ENCODE measurements at regions not wholly inside any gene's neighbourhood (a gene's known extent, or its start where the extent isn't known, plus 50 kb on each side); places are given as distances from the start of the nearest gene placed in this dataset.

GRCh38 chr13:54183728-54184127 is 1155.1 kb downstream of the OLFM4 start:
- no peaks in the 10 kb centered on the region for H4K20me1 ChIP-seq (ENCODE audit: insufficient read depth, low read length)
- no peaks in the 10 kb centered on the region for H3K27me3 ChIP-seq (ENCODE audit: insufficient read depth, low read length)
- Mint-ChIP-seq H3K27me3 (ENCODE audit: low read depth, unreplicated experiment) (no peaks in the 10 kb centered on the region), H3K4me1 (ENCODE audit: low read depth, unreplicated experiment) (no peaks in the 10 kb centered on the region), H3K27ac (ENCODE audit: unreplicated experiment) (no peak overlapping the region), H3K4me3 (ENCODE audit: unreplicated experiment) (no peak overlapping the region), H3K9me3 (ENCODE audit: unreplicated experiment) (no peaks in the 10 kb centered on the region), H3K36me3 (ENCODE audit: low read depth, unreplicated experiment) (no peaks in the 10 kb centered on the region)
- H3K27ac ChIP-seq (ENCODE audit: low read depth, low read length), result no peak overlapping the region
- DNase-seq (ENCODE audit: low read depth) (no peak), FAIRE-seq (no peak)
- H3K4me2 ChIP-seq (ENCODE audit: low read length), result no peak overlapping the region
- no peaks in the 10 kb centered on the region for H3K36me3 ChIP-seq (ENCODE audit: insufficient read depth, low read length)
- peak overlapping the region; percentile 4 for H2AFZ ChIP-seq (ENCODE audit: low read depth, low read length)
- H3K79me2 ChIP-seq (ENCODE audit: insufficient read depth, low read length), result no peaks in the 10 kb centered on the region
- no peaks in the 10 kb centered on the region for H3K4me1 ChIP-seq (ENCODE audit: insufficient read depth, low read length)
- H3K4me3 ChIP-seq (ENCODE audit: insufficient read depth, low read depth, low read length), result no peak overlapping the region
- no peaks in the 10 kb centered on the region for H3K9me3 ChIP-seq (ENCODE audit: insufficient read depth, low read depth, low read length)
- H3K9ac ChIP-seq (ENCODE audit: low read length), result no peak overlapping the region
- TF ChIP-seq EZH2 (IDR thresholded peaks at IDR 0.05; ENCODE audit: insufficient read depth, low read length) (no peak), CTCF (IDR thresholded peaks at IDR 0.05; ENCODE audit: insufficient read depth, low read depth, low read length) (no peak)

- Histone ChIP-seq H3K9me3 (ENCODE audit: insufficient read depth, low read depth, low read length) (no peaks in the 10 kb centered on the region), H3K4me3 (ENCODE audit: insufficient read depth, low read depth, low read length) (no peak overlapping the region), H3K4me1 (ENCODE audit: insufficient read depth, low read length) (no peaks in the 10 kb centered on the region), H3K27me3 (ENCODE audit: insufficient read depth, low read length) (no peaks in the 10 kb centered on the region), H4K20me1 (ENCODE audit: insufficient read depth, low read length) (no peaks in the 10 kb centered on the region), H3K27ac (ENCODE audit: low read depth, low read length) (no peak overlapping the region), H2AFZ (ENCODE audit: low read depth, low read length) (no peak overlapping the region), H3K36me3 (ENCODE audit: insufficient read depth, low read length) (no peaks in the 10 kb centered on the region), H3K9ac (ENCODE audit: low read length) (no peak overlapping the region), H3K4me2 (ENCODE audit: low read length) (no peak overlapping the region), H3K79me2 (ENCODE audit: insufficient read depth, low read length) (no peaks in the 10 kb centered on the region)
- no peak for FAIRE-seq
- Mint-ChIP-seq H3K4me1 (ENCODE audit: low read depth, unreplicated experiment) (peaks cover 3% of the 10 kb centered on the region), H3K36me3 (ENCODE audit: low read depth, unreplicated experiment) (no peaks in the 10 kb centered on the region), H3K27me3 (ENCODE audit: low read depth, unreplicated experiment) (no peaks in the 10 kb centered on the region), H3K4me3 (ENCODE audit: unreplicated experiment) (no peak overlapping the region), H3K27ac (ENCODE audit: unreplicated experiment) (no peak overlapping the region), H3K9me3 (ENCODE audit: unreplicated experiment) (no peaks in the 10 kb centered on the region)
- no peak for TF ChIP-seq EZH2 (IDR thresholded peaks at IDR 0.05; ENCODE audit: insufficient read depth, low read length)
- no peak for TF ChIP-seq CTCF (IDR thresholded peaks at IDR 0.05; ENCODE audit: insufficient read depth, low read depth, low read length)
- DNase-seq (ENCODE audit: low read depth), result no peak
These were observed 1156.0 kb downstream of the OLFM4 start for GRCh38 chr13:54184576-54184975.

GRCh38 chr13:54185101-54185500 is 1156.5 kb downstream of the OLFM4 start:
- H3K4me3 Mint-ChIP-seq (ENCODE audit: unreplicated experiment), result no peak overlapping the region
- FAIRE-seq (no peak), DNase-seq (ENCODE audit: low read depth) (no peak)
- H4K20me1 ChIP-seq (ENCODE audit: insufficient read depth, low read length), result no peaks in the 10 kb centered on the region
- no peaks in the 10 kb centered on the region for H3K27me3 Mint-ChIP-seq (ENCODE audit: low read depth, unreplicated experiment)
- no peaks in the 10 kb centered on the region for H3K36me3 Mint-ChIP-seq (ENCODE audit: low read depth, unreplicated experiment)
- peaks cover 2% of the 10 kb centered on the region for H3K9me3 ChIP-seq (ENCODE audit: insufficient read depth, low read depth, low read length)
- no peak overlapping the region for H3K4me2 ChIP-seq (ENCODE audit: low read length)
- no peaks in the 10 kb centered on the region for H3K27me3 ChIP-seq (ENCODE audit: insufficient read depth, low read length)
- no peaks in the 10 kb centered on the region for H3K4me1 ChIP-seq (ENCODE audit: insufficient read depth, low read length)
- H3K27ac ChIP-seq (ENCODE audit: low read depth, low read length), result no peak overlapping the region
- H3K4me3 ChIP-seq (ENCODE audit: insufficient read depth, low read depth, low read length), result no peak overlapping the region
- peaks cover 3% of the 10 kb centered on the region for H3K4me1 Mint-ChIP-seq (ENCODE audit: low read depth, unreplicated experiment)
- H3K9ac ChIP-seq (ENCODE audit: low read length), result no peak overlapping the region
- TF ChIP-seq EZH2 (IDR thresholded peaks at IDR 0.05; ENCODE audit: insufficient read depth, low read length) (no peak), CTCF (IDR thresholded peaks at IDR 0.05; ENCODE audit: insufficient read depth, low read depth, low read length) (no peak)
- H3K36me3 ChIP-seq (ENCODE audit: insufficient read depth, low read length), result no peaks in the 10 kb centered on the region
- no peaks in the 10 kb centered on the region for H3K79me2 ChIP-seq (ENCODE audit: insufficient read depth, low read length)
- H3K9me3 Mint-ChIP-seq (ENCODE audit: unreplicated experiment), result no peaks in the 10 kb centered on the region
- H3K27ac Mint-ChIP-seq (ENCODE audit: unreplicated experiment), result no peak overlapping the region
- H2AFZ ChIP-seq (ENCODE audit: low read depth, low read length), result no peak overlapping the region

Data from astrocyte (in vitro differentiated cells and primary cell).